HG03175 (cell line): ENCODE measurements at regions not wholly inside any gene's neighbourhood (a gene's known extent, or its start where the extent isn't known, plus 50 kb on each side); places are given as distances from the start of the nearest gene placed in this dataset.

ENCODE experiments used
- ATAC-seq: cut with Tn5 transposase; IDR thresholded peaks from one replicate; pipeline ENCODE4 v1.9.1; 2021; ENCODE audit warnings: mild to moderate bottlenecking, moderate library complexity; ENCODE audit not compliant: unreplicated experiment

GRCh38 chr7:89401099-89401498 lies 605.6 kb upstream of the TEX47 start:
- no peak for ATAC-seq

- ATAC-seq = no peak
These were observed 606.2 kb upstream of the TEX47 start for GRCh38 chr7:89401690-89402089.

- no peak for ATAC-seq
These were observed 656.4 kb upstream of the TEX47 start for GRCh38 chr7:89451911-89452310.

GRCh38 chr7:89456556-89456955 lies 661.0 kb upstream of the TEX47 start:
- ATAC-seq = no peak

- no peak for ATAC-seq
These were observed 662.6 kb upstream of the TEX47 start for GRCh38 chr7:89458114-89458513.

GRCh38 chr7:89474456-89474855 lies 678.9 kb upstream of the TEX47 start:
- no peak for ATAC-seq

GRCh38 chr7:89477991-89478390 lies 676.3 kb upstream of the STEAP1 start:
- ATAC-seq = no peak

GRCh38 chr7:89495704-89496103 lies 658.6 kb upstream of the STEAP1 start:
- ATAC-seq = no peak

- no peak for ATAC-seq
These were observed 654.2 kb upstream of the STEAP1 start for GRCh38 chr7:89500084-89500483.

GRCh38 chr7:89503281-89503680 lies 651.0 kb upstream of the STEAP1 start:
- no peak for ATAC-seq

- ATAC-seq = no peak
These were observed 647.2 kb upstream of the STEAP1 start for GRCh38 chr7:89507034-89507433.

- ATAC-seq = no peak
These were observed 642.4 kb upstream of the STEAP1 start for GRCh38 chr7:89511900-89512299.

GRCh38 chr7:89514970-89515369 lies 639.3 kb upstream of the STEAP1 start:
- ATAC-seq = no peak

- no peak for ATAC-seq
These were observed 636.5 kb upstream of the STEAP1 start for GRCh38 chr7:89517815-89518214.

GRCh38 chr7:89549768-89550167 lies 604.5 kb upstream of the STEAP1 start:
- no peak for ATAC-seq

GRCh38 chr7:89554209-89554608 lies 600.1 kb upstream of the STEAP1 start:
- no peak for ATAC-seq

GRCh38 chr7:89559596-89559995 lies 594.7 kb upstream of the STEAP1 start:
- no peak for ATAC-seq

- no peak for ATAC-seq
These were observed 590.7 kb upstream of the STEAP1 start for GRCh38 chr7:89563597-89563996.

- ATAC-seq = no peak
These were observed 569.4 kb upstream of the STEAP1 start for GRCh38 chr7:89584896-89585295.

GRCh38 chr7:89593125-89593524 lies 561.1 kb upstream of the STEAP1 start:
- ATAC-seq = no peak

GRCh38 chr7:89602984-89603383 lies 551.3 kb upstream of the STEAP1 start:
- ATAC-seq = no peak

GRCh38 chr7:89605362-89605761 lies 548.9 kb upstream of the STEAP1 start:
- ATAC-seq = no peak

- ATAC-seq = no peak
These were observed 547.8 kb upstream of the STEAP1 start for GRCh38 chr7:89606511-89606910.

- no peak for ATAC-seq
These were observed 546.5 kb upstream of the STEAP1 start for GRCh38 chr7:89607792-89608191.
